Hepatic stellate cell (primary cell): ENCODE measurements at regions not wholly inside any gene's neighbourhood (a gene's known extent, or its start where the extent isn't known, plus 50 kb on each side); places are given as distances from the start of the nearest gene placed in this dataset.
"Not testable (repeated sequence)": the region's sequence is repeated elsewhere in the genome, so short reads cannot be mapped to it uniquely, and the experiment has no call there.

ENCODE experiments used
- DNase-seq: peaks from one replicate; pipeline ENCODE4 v3.0.0; 2011; ENCODE audit warnings: low spot score

GRCh38 chr13:79870766-79871165, 389.8 kb downstream of the NDFIP2 start:
- no peak for DNase-seq

DNA sequence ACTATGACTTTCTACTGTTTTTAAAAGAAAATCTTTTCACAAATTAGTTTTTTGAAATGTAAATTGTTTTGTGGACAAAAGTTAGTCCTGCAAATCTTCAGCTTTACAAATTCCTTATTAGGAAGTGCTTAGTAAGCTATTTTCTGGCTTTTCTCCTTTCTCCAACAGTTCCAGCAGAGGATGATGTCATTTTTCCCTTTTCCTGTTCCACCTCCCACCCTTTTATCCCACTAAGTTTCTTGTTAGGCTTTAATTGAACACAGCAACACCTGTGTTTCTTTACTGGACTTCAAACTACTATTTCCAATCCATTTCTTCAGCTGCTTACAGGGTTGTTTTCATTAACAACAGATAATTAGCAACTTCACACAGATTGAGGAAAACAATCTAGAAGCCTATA, 389.2 kb downstream of the NDFIP2 start:
- DNase-seq: no peak

GRCh38 chr13:79869326-79869725, 388.4 kb downstream of the NDFIP2 start:
- no peak for DNase-seq

- DNase-seq: no peak
Observed at GRCh38 chr13:79867254-79867653, 386.3 kb downstream of the NDFIP2 start.

- DNase-seq: no peak
Observed at GRCh38 chr13:79866436-79866835, 385.5 kb downstream of the NDFIP2 start.

GRCh38 chr13:79862515-79862914, 381.6 kb downstream of the NDFIP2 start:
- no peak for DNase-seq

DNA sequence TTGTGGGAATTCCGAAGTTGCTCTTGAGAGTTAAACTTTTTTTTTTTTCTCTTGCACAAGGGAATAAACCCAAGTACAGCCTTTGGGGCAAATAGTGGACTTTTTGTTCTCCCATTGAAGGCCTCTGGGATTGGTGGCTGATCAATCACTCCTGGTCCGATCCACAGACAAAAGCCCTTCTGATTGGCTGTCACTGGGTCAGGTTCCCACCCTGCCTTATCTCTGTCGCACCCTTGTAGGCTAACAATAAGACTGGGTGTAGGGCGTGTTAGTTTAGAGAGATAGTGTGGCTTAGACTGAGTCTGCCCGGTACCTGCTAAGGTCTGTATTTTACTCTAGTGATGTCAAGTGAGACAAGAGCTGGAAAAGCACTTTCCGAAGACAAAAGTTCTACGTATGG, 380.8 kb downstream of the NDFIP2 start:
- no peak for DNase-seq

- DNase-seq: no peak
Observed at GRCh38 chr13:79860791-79861190, 379.8 kb downstream of the NDFIP2 start.

DNA sequence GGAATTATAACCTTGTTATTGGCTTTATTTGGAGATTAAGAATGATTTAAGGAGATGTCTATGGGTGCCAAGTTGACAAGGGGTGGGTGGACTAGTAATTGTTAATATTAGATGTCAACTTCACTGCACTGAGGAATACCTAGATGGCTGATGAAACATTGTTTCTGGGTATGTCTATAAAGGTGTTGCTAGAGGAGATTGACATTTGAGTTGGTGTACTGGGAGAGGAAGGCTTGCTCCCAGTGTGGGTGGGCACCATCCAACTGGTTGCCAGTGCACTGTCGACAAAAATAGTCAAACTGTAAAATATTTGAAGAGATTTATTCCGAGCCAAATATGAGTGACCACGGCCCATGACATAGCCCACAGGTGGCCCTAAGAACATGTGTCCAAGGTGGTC, 378.8 kb downstream of the NDFIP2 start:
- no peak for DNase-seq

- no peak for DNase-seq
Observed at GRCh38 chr13:79853251-79853650, 372.3 kb downstream of the NDFIP2 start.

- DNase-seq: no peak
Observed at GRCh38 chr13:79851318-79851717, 370.4 kb downstream of the NDFIP2 start.

DNA sequence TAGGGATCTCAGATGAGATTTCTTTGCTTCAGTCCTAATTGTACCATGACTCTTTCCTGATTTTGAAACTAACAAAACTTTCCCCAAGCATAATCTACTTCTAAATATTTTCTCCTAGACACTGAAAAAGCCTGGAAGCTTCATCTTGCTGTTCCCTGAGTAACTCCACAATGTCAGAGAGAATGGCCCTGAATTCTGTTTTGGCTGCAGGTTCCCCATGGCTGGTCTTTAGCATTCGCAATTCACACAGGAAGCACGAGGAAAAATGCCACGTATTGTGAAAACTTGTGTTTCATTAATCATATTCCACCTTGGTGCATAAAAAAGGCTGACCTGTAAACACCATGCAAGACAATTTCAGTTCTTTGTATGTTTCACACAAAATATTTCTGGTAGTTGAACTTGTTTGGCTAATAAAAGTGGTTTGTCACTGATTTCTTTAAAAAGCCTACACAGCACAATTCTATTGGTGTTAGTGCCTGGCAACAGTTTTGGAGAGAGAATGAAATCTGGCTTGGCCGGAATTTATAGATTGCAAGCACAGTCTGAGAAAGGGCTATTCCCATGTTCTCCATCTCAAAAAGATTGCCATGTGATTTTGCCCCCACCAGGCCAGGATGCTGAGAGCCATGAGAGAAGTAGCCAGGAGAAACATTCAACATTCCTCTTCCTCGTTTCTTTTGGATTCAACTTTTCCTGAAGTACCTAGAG, 367.1 kb downstream of the NDFIP2 start:
- no peak for DNase-seq

GRCh38 chr13:79846386-79846785, 365.4 kb downstream of the NDFIP2 start:
- no peak for DNase-seq

DNA sequence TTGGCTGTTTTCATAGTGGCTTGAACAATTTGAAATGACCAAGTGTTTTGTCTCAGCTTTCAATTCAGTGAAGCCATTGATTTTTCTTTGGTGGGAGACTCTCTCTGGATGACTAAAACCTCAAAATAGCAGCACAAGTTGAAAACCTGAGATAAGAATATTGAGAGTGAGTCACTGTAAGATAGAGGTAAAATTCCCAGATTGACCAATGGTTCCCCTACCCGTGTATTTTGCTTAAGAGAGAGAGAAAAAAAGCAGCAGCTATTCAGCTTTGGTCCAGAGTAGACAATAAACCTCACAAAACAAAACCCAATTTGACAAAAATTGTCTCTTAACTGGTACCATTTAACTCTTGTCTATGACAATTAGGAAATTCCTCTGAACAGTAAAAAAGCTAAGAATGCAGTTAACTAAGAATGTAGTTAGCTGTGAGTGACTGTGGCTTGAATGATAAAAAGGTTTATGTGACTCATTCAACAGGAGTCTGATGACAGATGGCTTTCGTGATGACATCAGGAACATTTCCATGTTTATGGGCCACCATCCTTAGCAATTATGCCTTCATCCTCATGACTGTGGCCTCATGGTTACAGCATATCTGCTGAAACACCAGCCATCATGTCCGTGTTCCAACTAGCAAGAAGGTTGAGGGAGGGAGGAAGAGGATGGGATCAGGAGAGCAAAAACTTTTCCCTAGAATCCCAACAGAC, 356.9 kb downstream of the NDFIP2 start:
- peak; percentile 32 for DNase-seq

GRCh38 chr13:79836121-79836520, 355.2 kb downstream of the NDFIP2 start:
- DNase-seq: not testable (repeated sequence)

- DNase-seq: no peak
Observed at GRCh38 chr13:79834876-79835275, 353.9 kb downstream of the NDFIP2 start.

DNA sequence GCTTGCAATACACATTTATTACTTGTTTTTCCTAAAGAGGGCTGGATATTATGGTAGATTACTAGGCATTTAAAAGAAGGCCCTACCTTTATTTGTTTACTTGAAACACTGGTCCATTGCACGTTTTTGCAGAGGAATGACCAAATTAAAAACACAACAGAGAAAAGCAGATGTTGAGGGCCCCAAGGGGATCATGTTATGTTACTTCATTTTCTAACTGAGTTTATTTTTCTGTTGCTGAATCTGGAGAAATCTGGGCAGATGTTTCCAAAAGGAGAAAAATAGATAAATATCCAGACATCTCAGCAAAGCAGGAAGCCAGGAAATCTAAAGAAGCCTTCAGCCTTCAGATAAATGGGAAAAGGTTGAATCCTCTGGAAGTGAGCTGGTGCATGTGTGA, 353.0 kb downstream of the NDFIP2 start:
- DNase-seq: no peak

DNA sequence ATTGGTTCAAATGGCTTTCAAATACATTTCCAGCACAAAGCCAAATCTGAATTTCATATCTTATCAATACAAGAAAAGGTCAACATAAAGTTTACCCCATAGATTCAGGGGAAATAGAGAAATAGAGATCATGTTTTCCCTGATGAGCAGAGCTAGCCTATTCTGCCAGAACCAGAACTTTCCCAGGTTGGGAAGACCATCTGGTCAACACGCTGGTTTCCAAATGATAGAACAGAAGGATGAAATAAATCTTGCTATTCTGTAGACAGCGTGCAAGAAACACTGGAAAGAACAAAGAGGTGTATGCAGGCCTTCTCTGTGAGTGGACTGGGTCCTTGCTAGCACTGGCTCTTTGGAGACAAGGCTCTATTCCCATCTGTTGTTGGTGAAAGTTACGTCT, 350.6 kb downstream of the NDFIP2 start:
- no peak for DNase-seq

DNA sequence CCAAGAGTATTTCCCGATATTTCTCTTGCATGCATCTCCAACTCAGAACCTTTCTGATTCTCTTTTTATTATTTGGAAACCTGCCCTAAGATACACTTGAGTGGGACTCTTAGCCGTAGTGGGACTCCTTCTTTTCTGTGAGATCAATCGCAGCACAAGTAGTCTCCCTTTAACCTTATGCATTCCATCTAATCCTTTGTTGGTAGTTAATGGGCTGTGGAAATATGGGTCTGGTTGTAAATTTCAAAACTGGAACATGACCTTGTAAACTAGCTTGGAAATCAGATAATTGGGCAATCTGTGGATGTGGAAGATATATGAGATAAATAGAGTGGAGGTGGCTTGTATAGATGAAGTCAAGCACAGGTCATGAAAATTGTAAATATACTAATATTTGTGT, 350.0 kb downstream of the NDFIP2 start:
- DNase-seq: no peak

GRCh38 chr13:79830426-79830825, 349.5 kb downstream of the NDFIP2 start:
- no peak for DNase-seq

DNA sequence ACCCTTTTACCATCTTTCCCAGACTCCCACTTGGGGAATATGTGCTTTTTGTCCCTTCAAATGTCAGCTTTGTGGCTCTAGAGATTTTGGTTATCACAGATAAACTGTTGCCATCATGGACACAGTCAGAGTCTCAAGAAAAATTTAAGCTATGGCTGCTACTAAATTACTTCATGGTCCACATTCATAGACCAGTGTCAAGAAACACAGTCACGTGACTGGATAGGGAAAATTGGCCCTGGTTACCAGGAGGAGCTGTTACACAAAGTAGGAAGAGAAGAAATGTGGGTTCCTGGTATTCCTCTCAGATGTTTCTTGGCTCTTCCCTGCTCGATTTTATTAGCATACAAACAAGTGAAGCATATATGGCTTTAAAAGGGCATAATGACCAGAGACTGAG, 348.9 kb downstream of the NDFIP2 start:
- no peak for DNase-seq

DNA sequence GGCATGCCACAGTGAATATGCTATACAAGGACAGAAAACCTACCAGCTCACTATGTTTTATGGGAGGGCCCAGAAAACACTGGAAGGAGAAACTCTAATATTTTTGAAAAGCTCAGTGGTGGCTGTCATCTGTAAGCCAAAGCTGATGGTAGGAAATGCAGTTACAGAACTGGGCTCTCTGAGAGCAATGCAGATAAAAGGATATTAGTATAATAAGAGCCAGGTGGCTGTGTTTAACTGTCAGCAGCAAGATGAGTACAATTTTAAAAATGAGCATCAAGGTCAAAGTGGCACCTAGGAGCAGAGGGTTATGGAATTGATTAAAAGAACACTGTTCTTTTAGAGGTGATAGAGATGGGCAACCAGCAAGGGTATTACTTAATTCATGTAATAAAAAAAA, 345.0 kb downstream of the NDFIP2 start:
- no peak for DNase-seq

- DNase-seq: no peak
Observed at GRCh38 chr13:79815041-79815440, 334.1 kb downstream of the NDFIP2 start.
